Ascending aorta (tissue), 2 donors: ENCODE measurements at regions not wholly inside any gene's neighbourhood (a gene's known extent, or its start where the extent isn't known, plus 50 kb on each side); places are given as distances from the start of the nearest gene placed in this dataset.

Source experiments
- DNase-seq, 2 donors: peaks; one replicate each; pipeline ENCODE4 v3.0.0-alpha.2; 2019; ENCODE audit warnings: low spot score in 2 of 2
- H3K27ac ChIP-seq, 2 donors: fragments of 200-600 bp; sonication (generic); one replicate each; pipeline ENCODE4 v1.5.1; 2016 to 2017; ENCODE audit warnings: mild to moderate bottlenecking in 1 of 2
- H3K27me3 ChIP-seq: fragments of 200-600 bp; sonication (generic); one replicate; pipeline ENCODE4 v1.5.1; 2017
- H3K36me3 ChIP-seq, 2 donors: fragments of 200-600 bp; sonication (generic); one replicate each; pipeline ENCODE4 v1.5.1; 2016
- H3K4me1 ChIP-seq, 2 donors: fragments of 200-600 bp; sonication (generic); one replicate each; pipeline ENCODE4 v1.5.1; 2016 to 2017; ENCODE audit warnings: mild to moderate bottlenecking in 1 of 2
- H3K4me3 ChIP-seq, 2 donors: fragments of 200-600 bp; sonication (generic); one replicate each; pipeline ENCODE4 v1.5.1; 2016 to 2017; ENCODE audit warnings: mild to moderate bottlenecking in 1 of 2
- H3K9me3 ChIP-seq, 2 donors: fragments of 200-600 bp; sonication (generic); one replicate each; pipeline ENCODE4 v1.5.1; 2016
- intact Hi-C: fragments of 100-400 bp; cut with DNase I; formaldehyde crosslinking; loops from one replicate; pipeline ENCODE4 v1.15.1; 2023
- TF ChIP-seq, protein P1 (sequence below), 3 experiments: fragments of 200-600 bp in 2 of 3; fragments of 450-650 bp in 1 of 3; sonication (generic) in 2 of 3; IDR thresholded peaks; one replicate each; pipeline ENCODE4 v1.5.1; 2016 to 2019; ENCODE audit warnings: antibody characterized with exemption in 3 of 3, mild to moderate bottlenecking in 1 of 3, moderate library complexity in 1 of 3

DNA sequence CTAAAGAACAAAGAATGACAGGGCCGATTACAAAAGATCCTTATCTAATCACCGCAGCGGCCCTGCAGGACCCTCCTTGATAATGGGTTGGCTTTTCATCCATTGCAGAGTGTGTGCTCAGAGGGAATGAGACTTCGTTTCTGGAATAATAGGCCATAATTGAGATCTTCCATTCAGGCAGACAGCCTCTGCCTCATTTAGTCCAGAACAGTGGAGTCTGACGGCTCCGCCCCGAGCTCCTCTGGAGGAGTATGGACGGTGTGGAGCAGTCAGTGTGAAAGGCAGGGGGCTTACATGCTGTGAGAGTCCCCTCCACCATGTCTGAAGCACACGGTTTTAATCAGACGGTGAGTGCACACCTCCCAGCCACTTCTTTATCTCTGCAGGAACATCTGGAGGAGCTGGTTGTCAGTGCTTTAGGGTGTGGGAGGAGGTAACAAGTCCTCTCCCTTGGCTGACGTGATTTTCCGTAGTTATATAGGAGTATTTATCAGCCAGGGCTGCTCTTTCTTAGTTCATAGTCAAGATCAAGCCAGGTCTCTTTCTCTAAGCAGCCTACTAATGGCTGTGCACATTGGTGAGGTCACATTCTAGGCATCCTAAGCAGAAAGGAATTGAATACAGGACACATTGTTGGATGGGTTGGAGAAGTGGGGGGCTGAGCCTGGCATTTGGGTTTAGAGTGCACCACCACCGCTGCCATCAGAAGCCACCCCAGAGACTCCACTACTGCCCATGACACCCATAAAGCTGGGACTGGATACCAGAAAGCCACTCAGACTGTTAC lies 1477.9 kb downstream of the TBC1D22A start:
- no peaks in the 10 kb centered on the region for H3K9me3 ChIP-seq
- TF ChIP-seq, protein P1, sequence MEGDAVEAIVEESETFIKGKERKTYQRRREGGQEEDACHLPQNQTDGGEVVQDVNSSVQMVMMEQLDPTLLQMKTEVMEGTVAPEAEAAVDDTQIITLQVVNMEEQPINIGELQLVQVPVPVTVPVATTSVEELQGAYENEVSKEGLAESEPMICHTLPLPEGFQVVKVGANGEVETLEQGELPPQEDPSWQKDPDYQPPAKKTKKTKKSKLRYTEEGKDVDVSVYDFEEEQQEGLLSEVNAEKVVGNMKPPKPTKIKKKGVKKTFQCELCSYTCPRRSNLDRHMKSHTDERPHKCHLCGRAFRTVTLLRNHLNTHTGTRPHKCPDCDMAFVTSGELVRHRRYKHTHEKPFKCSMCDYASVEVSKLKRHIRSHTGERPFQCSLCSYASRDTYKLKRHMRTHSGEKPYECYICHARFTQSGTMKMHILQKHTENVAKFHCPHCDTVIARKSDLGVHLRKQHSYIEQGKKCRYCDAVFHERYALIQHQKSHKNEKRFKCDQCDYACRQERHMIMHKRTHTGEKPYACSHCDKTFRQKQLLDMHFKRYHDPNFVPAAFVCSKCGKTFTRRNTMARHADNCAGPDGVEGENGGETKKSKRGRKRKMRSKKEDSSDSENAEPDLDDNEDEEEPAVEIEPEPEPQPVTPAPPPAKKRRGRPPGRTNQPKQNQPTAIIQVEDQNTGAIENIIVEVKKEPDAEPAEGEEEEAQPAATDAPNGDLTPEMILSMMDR (IDR thresholded peaks at IDR 0.05): no peak
- H3K27me3 ChIP-seq: no peaks in the 10 kb centered on the region
- H3K27ac ChIP-seq: no peak overlapping the region
- intact Hi-C loops: no loop called here
- no peaks in the 10 kb centered on the region for H3K4me1 ChIP-seq
- DNase-seq: no peak
- H3K4me3 ChIP-seq: no peak overlapping the region
- no peaks in the 10 kb centered on the region for H3K36me3 ChIP-seq

DNA sequence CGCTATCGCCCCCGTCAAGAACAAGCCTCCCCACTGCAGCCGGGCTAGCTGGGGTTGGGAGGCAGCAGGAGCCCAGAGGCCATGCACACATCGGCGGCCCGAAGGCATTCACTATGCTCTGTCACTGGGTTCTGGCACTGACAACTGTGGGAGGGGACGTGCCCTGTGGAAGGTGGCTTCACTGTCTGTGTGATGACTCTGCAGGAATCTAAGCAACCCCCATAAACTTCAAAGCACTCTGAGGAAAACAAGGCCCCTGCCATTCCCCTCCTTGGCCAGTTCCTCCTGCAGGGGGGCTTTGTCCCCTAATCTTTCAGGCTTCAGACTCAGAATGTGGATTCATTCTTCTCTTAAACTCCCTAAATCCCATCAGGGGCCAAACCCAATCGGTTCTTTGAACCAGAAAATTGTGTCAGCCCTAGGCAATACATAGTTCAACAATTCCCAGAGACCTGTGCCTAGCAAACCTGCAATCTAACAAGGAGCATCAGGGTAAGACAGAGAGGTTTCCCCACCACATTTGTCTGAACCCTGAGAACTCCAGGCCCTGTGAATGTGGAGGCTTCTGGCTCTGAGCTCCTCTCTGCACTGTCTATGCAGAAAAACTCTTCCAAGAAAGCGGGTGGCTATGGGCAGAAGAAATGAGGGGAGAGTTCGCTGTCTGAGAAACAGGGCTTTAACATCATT lies 1477.2 kb downstream of the TBC1D22A start:
- Histone ChIP-seq H3K4me3 (no peak overlapping the region), H3K27ac (no peak overlapping the region), H3K4me1 (no peaks in the 10 kb centered on the region), H3K9me3 (no peaks in the 10 kb centered on the region), H3K36me3 (no peaks in the 10 kb centered on the region), H3K27me3 (no peaks in the 10 kb centered on the region)
- DNase-seq: no peak
- TF ChIP-seq, protein P1 (IDR thresholded peaks at IDR 0.05): no peak
- intact Hi-C loops: no loop called here

DNA sequence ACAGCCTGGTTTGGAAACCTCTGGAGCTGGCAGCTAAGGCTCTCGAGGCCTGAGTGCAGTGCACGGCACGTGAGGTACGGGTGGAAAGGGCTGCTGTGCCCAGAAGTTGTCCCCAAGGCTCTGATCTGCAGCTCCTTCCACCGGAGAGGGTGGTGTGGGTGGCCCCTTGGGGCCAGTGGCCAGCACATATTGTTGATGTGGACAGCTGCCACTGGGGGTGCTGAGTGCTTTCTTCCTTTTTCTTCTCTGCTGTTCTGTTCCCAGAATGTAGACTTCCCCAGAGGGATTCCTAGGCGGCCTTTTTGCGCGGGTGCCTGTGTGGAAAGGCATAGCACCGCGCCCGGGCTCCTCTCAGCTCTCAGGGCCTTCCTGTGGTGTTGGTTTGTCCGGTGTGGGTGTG lies 1476.5 kb downstream of the TBC1D22A start:
- Histone ChIP-seq H3K36me3 (no peaks in the 10 kb centered on the region), H3K27ac (no peak overlapping the region), H3K9me3 (peaks cover 0 to 2% of the 10 kb centered on the region in 2 donors), H3K4me1 (no peaks in the 10 kb centered on the region), H3K27me3 (no peaks in the 10 kb centered on the region), H3K4me3 (no peak overlapping the region)
- intact Hi-C loops: no loop called here
- DNase-seq: no peak
- TF ChIP-seq, protein P1 (IDR thresholded peaks at IDR 0.05): no peak

DNA sequence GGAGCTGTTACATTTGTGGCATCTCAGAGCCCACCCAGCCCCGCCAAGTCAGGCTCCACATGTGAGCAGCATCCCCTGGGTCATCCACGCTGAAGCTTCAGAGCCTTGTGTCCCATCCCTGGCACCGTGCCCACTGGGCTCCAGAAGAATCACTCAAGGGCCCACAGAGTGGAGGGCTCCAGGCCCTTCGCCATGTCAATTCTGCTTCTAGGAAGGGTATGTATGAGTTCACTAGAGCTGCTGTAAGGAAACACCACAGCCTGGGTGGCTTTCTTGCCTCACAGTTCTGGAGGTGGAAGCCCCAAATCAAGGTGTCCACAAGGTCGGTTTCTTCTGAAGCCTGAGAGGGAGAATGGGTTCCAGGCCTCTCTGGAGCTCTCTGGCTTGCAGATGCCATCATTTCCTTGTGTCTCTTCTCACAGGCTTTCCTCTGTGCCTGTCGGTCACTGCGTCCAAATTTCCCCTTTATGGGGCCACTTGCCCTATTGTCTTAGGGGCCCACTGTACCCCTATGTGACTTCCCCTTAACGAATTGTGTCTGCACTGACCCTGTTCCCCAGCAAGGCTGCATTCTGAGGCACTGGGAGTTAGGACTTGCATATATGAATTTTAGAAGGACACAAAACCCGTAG lies 1476.0 kb downstream of the TBC1D22A start:
- Histone ChIP-seq H3K9me3 (peaks cover 0 to 6% of the 10 kb centered on the region in 2 donors), H3K4me1 (no peaks in the 10 kb centered on the region), H3K27me3 (no peaks in the 10 kb centered on the region), H3K4me3 (no peak overlapping the region), H3K36me3 (no peaks in the 10 kb centered on the region), H3K27ac (no peak overlapping the region)
- intact Hi-C loops: no loop called here
- no peak for DNase-seq
- TF ChIP-seq, protein P1 (IDR thresholded peaks at IDR 0.05): no peak

DNA sequence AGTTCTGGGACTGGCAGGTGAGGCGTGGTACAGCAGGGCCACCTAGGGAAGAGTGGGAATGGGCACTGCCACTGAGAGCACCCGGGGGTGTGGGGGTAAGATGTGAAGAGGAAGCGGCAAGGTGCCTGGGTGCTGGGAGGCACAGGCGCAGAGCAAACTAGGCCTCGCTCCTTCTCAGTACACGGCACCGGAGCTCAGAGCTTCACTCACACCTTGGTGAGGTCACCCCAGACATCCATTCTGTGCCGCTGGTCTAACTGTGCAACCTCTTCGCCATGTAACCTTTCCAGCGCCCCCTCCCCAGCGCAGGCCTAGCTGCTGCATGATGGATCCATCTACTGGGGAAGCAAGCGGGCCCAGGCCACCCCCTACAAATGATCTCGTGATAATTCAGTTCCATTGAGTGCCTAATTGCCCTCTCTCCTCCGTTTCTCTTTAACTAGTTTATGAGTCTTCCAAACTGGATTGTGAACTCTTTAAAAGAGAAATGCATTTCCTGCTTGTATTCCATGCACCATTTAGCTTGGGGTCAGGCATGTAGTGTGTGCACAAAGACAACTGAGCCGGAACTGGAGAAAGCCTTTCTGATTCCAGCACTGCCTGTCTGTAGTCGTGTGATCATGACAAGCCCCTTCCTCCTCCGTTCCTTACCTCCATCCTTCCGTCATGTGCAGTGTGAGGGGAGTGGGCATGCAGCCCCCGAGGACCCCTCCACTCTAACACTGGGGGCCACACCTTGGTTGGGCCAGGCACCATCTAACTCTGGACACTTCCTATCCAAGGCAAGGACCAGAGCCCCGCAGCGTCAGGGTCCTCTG lies 1475.2 kb downstream of the TBC1D22A start:
- no peak for DNase-seq
- Histone ChIP-seq H3K9me3 (peaks cover 0 to 6% of the 10 kb centered on the region in 2 donors), H3K27ac (no peak overlapping the region), H3K4me3 (no peak overlapping the region), H3K4me1 (no peaks in the 10 kb centered on the region), H3K27me3 (no peaks in the 10 kb centered on the region), H3K36me3 (no peaks in the 10 kb centered on the region)
- intact Hi-C loops: no loop called here
- TF ChIP-seq, protein P1 (IDR thresholded peaks at IDR 0.05): no peak
